Keratinocyte (primary cell): ENCODE measurements at regions not wholly inside any gene's neighbourhood (a gene's known extent, or its start where the extent isn't known, plus 50 kb on each side); places are given as distances from the start of the nearest gene placed in this dataset.

Experiments
- DNase-seq: peaks from one replicate; pipeline ENCODE4 v3.0.0-alpha.2; 2011; ENCODE audit warnings: low read depth, missing footprints, low spot score
- FAIRE-seq: peaks from 2 replicates; lab custom pipeline; 2011; peaks lifted over from hg19 to GRCh38; lab: Jason Lieb, UNC
- H2AFZ ChIP-seq: 2 replicates; pipeline ENCODE4 v1.6.0; 2012; ENCODE audit warnings: low read length, control low read depth, inconsistent platforms; ENCODE audit not compliant: control insufficient read depth
- H3K27ac ChIP-seq: 2 replicates; pipeline ENCODE4 v1.5.1; 2011; ENCODE audit warnings: low read length; ENCODE audit not compliant: control insufficient read depth, insufficient read depth
- H3K27me3 ChIP-seq: 3 replicates; pipeline ENCODE4 v1.6.0; 2011; ENCODE audit warnings: low read length; ENCODE audit not compliant: control insufficient read depth, insufficient read depth; ENCODE audit errors: extremely low read depth
- H3K36me3 ChIP-seq, 2 experiments: 2 replicates in 1 of 2; 3 replicates in 1 of 2; pipeline ENCODE4 v1.5.1; 2011; ENCODE audit warnings: low read length in 2 of 2, mild to moderate bottlenecking in 1 of 2; ENCODE audit not compliant: control insufficient read depth in 2 of 2, insufficient read depth in 2 of 2; ENCODE audit errors: extremely low read depth in 1 of 2
- H3K4me1 ChIP-seq: 3 replicates; pipeline ENCODE4 v1.5.1; 2011; ENCODE audit warnings: low read length; ENCODE audit not compliant: control insufficient read depth, insufficient read depth; ENCODE audit errors: extremely low read depth
- H3K4me2 ChIP-seq: 3 replicates; pipeline ENCODE4 v1.6.0; 2011; ENCODE audit warnings: low read depth, low read length; ENCODE audit not compliant: control insufficient read depth, insufficient read depth; ENCODE audit errors: extremely low read depth
- H3K4me3 ChIP-seq, 3 experiments: fragments of 200-600 bp in 1 of 3; sonication (generic) in 1 of 3; 2 replicates in 2 of 3; 3 replicates in 1 of 3; pipeline ENCODE4 v1.5.1; 2011 to 2016; ENCODE audit warnings: low read length in 3 of 3, mild to moderate bottlenecking in 3 of 3, control low read depth in 2 of 3, inconsistent platforms in 1 of 3, low read depth in 1 of 3, mixed read lengths in 1 of 3, mixed run types in 1 of 3, moderate library complexity in 1 of 3; ENCODE audit not compliant: control insufficient read depth in 2 of 3, insufficient read depth in 2 of 3; ENCODE audit errors: extremely low read depth in 1 of 3
- H3K79me2 ChIP-seq: 2 replicates; pipeline ENCODE4 v1.6.0; 2012; ENCODE audit warnings: low read length; ENCODE audit not compliant: control insufficient read depth, insufficient read depth
- H3K9ac ChIP-seq: 3 replicates; pipeline ENCODE4 v1.6.0; 2011; ENCODE audit warnings: low read length; ENCODE audit not compliant: control insufficient read depth, insufficient read depth; ENCODE audit errors: extremely low read depth
- H3K9me1 ChIP-seq: 3 replicates; pipeline ENCODE4 v1.6.0; 2011; ENCODE audit warnings: low read length; ENCODE audit not compliant: control insufficient read depth, insufficient read depth; ENCODE audit errors: extremely low read depth
- H3K9me3 ChIP-seq: 2 replicates; pipeline ENCODE4 v1.5.1; 2012; ENCODE audit warnings: low read depth, low read length; ENCODE audit not compliant: control insufficient read depth
- H4K20me1 ChIP-seq: 3 replicates; pipeline ENCODE4 v1.6.0; 2011; ENCODE audit warnings: low read length; ENCODE audit not compliant: control insufficient read depth, insufficient read depth; ENCODE audit errors: extremely low read depth
- CTCF ChIP-seq, 3 experiments: IDR thresholded peaks in 1 of 3; conservative IDR thresholded peaks in 1 of 3; optimal IDR thresholded peaks in 1 of 3; 2 replicates in 2 of 3; 3 replicates in 1 of 3; pipeline versions ENCODE3 to v1.5.1; 2011; ENCODE audit warnings: low read length in 3 of 3, mild to moderate bottlenecking in 3 of 3, moderate library complexity in 2 of 3, control low read depth in 1 of 3, inconsistent platforms in 1 of 3; ENCODE audit not compliant: insufficient read depth in 2 of 3; ENCODE audit errors: extremely low read depth in 1 of 3
- EZH2 ChIP-seq: IDR thresholded peaks from one replicate; pipeline ENCODE4 v1.6.1; 2012; ENCODE audit warnings: inconsistent platforms, mild to moderate bottlenecking, low read length, moderate library complexity
- dilution Hi-C: fragments of 300-500 bp; cut with MboI; formaldehyde crosslinking; loops from one replicate; pipeline ENCODE4 v1.7.0; 2020; ENCODE audit warnings: low sequenced_read_pairs; ENCODE audit not compliant: extremely low pct_ligation_motif_present

- TF ChIP-seq CTCF (optimal IDR thresholded peaks at IDR 0.05 in 1 of 3, IDR thresholded peaks at IDR 0.05 in 1 of 3, conservative IDR thresholded peaks at IDR 0.05 in 1 of 3; ENCODE audit: extremely low read depth in 1 of 3, insufficient read depth in 2 of 3, low read length in 3 of 3) (no peak), EZH2 (no peak)
- Histone ChIP-seq H3K36me3 (no peaks in the 10 kb centered on the region), H3K79me2 (no peaks in the 10 kb centered on the region), H2AFZ (no peak overlapping the region), H3K9me3 (no peaks in the 10 kb centered on the region), H3K9ac (no peak overlapping the region), H3K4me3 (no peak overlapping the region), H3K9me1 (no peaks in the 10 kb centered on the region), H3K27ac (no peak overlapping the region), H4K20me1 (no peaks in the 10 kb centered on the region), H3K4me2 (no peak overlapping the region), H3K4me1 (no peaks in the 10 kb centered on the region), H3K27me3 (no peaks in the 10 kb centered on the region)
- DNase-seq (no peak), FAIRE-seq (no peak)
- dilution Hi-C loops = no loop called here
Measured at GRCh38 chr1:56424744-56425493, 154.4 kb downstream of the PLPP3 start.

- H3K36me3 ChIP-seq = no peaks in the 10 kb centered on the region
- no peak overlapping the region for H3K27ac ChIP-seq
- FAIRE-seq (no peak), DNase-seq (no peak)
- H2AFZ ChIP-seq = no peak overlapping the region
- no peaks in the 10 kb centered on the region for H3K4me1 ChIP-seq
- no peak overlapping the region for H3K4me2 ChIP-seq
- H3K9me3 ChIP-seq = no peaks in the 10 kb centered on the region
- no peak overlapping the region for H3K9ac ChIP-seq
- no peaks in the 10 kb centered on the region for H4K20me1 ChIP-seq
- no peaks in the 10 kb centered on the region for H3K9me1 ChIP-seq
- no peak for TF ChIP-seq EZH2
- no peak for TF ChIP-seq CTCF (optimal IDR thresholded peaks at IDR 0.05 in 1 of 3, IDR thresholded peaks at IDR 0.05 in 1 of 3, conservative IDR thresholded peaks at IDR 0.05 in 1 of 3; ENCODE audit: extremely low read depth in 1 of 3, insufficient read depth in 2 of 3, low read length in 3 of 3)
- dilution Hi-C loops = no loop called here
- no peaks in the 10 kb centered on the region for H3K79me2 ChIP-seq
- H3K27me3 ChIP-seq = no peaks in the 10 kb centered on the region
- no peak overlapping the region for H3K4me3 ChIP-seq
Measured at GRCh38 chr1:56423716-56424115, 155.6 kb downstream of the PLPP3 start.
